Retinal pigment epithelial cell (primary cell): ENCODE measurements at regions not wholly inside any gene's neighbourhood (a gene's known extent, or its start where the extent isn't known, plus 50 kb on each side); places are given as distances from the start of the nearest gene placed in this dataset.

Source experiments
- DNase-seq: peaks from one replicate; pipeline ENCODE4 v3.0.0-alpha.2; 2010; ENCODE audit warnings: low read depth
- H3K4me3 ChIP-seq: 2 replicates; pipeline ENCODE4 v1.5.1; 2011; ENCODE audit warnings: mild to moderate bottlenecking, low read length, control low read depth, moderate library complexity
- CTCF ChIP-seq: conservative IDR thresholded peaks from 2 replicates; pipeline ENCODE4 v1.5.1; 2011; ENCODE audit warnings: low read depth, low read length, control low read depth, inconsistent platforms

DNA sequence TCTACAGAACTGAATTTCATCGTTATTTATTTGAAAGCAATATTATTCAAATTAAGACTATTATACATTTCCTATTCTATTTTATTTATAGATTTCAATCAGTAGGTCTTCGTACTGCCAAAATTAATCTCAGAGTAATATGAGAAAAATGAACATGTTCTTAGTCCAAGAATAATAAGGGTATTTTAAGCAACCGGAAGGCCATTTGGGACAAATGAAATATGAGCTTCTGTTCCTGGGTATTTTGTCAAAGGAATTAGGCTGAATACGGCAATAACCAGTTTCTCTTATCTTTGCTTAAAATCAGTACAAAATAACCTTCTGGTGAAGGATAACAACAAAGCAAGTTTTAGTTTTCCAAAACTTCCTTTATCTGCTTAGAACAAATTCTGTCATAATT is 410.3 kb upstream of the PRR16 start:
- no peak for DNase-seq
- no peak overlapping the region for H3K4me3 ChIP-seq
- no peak for TF ChIP-seq CTCF

GRCh38 chr5:120055858-120056257 is 408.2 kb upstream of the PRR16 start:
- DNase-seq = no peak
- no peak overlapping the region for H3K4me3 ChIP-seq
- peak; percentile 35 for TF ChIP-seq CTCF

DNA sequence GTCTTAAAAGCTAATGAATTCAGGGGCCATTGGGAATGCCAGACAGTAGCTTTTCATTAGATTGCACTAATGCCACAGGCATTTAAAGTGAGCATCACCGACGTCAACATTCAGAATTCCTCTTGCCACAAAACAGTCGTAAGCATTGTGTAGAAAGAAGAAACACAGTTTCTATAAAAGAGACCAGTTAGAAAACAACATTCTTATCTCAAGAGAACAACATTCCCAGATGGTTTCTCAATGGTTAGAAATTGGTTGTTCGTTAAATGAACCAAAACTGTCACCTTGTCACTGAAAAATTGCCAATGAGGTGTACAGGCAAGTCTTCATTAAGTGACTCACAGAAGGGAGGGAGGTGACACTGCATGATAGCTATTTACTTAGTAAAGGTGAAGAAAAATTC is 401.6 kb upstream of the PRR16 start:
- H3K4me3 ChIP-seq = no peak overlapping the region
- no peak for TF ChIP-seq CTCF
- no peak for DNase-seq

DNA sequence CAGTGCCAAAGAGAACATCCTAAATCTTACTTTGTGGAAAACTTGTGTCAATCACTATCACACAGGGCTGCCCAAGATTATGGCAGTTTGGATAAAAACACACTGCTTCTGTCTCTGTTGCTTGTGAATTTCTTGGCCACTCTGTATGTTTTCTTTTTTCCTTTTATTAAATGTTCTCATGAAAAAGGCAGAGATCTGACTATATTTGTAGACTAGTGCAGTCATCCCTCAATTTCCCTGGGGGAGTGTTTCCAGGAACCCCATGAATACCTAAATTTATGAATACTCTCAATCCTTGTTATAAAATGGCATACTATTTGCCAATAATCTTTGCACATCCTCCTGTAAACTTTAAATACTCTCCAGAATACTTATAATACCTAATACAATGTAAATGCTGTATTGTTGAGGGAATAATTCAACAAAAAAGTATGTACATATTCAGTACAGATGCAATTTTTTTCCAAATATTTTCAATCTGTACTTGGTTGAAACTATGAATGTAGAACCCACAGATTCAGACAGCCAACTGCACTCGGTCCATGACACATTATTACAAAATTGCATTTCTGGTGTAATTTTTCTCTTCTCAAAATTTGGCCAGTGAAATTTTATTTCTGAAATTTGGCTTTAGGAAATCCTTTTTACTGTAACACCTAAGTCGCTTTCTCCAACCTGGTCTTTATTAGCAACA is 391.9 kb upstream of the PRR16 start:
- TF ChIP-seq CTCF = no peak
- no peak for DNase-seq
- no peak overlapping the region for H3K4me3 ChIP-seq

- no peak for DNase-seq
- no peak for TF ChIP-seq CTCF
- H3K4me3 ChIP-seq = no peak overlapping the region
These were observed 390.4 kb upstream of the PRR16 start for GRCh38 chr5:120073722-120074121.

DNA sequence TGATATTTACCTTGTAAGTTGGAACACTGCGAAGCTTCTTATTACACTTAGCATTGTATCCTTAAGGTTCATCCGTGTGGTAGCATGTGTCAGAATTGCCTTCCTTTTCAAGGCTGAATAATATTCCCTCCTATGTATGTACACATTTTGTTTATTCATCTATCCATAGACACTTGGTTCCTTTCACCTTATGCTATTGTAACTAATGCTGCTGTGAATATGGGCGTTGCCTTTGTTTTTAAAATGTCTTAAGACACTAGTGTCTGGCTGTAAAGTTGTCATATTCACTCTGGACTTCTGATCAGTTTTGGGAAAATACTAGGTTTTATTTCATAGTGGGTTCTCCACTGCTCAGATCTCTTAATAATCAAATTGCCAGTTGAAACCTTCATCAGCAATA is 383.3 kb upstream of the PRR16 start:
- no peak for TF ChIP-seq CTCF
- H3K4me3 ChIP-seq = no peak overlapping the region
- no peak for DNase-seq

DNA sequence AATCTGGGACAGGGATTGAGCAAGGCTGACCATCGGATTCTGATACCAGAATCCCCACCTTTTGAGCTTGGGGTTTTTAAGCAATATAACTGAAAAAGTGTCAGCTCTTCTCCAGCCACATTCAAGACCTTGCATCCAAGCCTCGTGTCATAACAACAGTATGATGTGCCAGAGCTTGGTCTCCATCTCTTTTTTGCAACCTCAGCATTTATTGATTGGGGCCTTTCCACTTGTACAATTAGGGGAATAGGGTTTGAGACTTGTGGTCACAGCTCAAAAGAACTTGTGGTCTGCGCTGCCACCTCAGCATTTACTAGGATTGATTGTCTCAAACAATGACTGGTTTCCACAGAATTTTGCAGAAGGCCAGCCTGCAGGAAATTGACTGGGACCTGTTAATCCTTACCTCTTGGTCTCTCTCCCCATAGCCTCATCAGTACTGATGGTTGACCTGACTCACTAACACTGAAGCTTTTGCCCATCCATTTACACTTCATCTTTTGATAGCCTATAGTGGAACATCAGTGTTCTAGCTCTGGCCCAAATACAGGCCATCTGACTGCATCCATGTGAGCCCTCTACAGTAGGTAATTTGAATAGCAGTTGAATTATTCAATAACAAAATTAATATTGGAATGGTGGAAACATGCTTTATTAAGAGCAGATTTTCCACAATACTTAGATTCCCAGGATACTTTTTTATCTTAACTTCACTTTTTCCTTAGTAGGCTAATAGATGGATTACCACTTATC is 381.6 kb upstream of the PRR16 start:
- peak; percentile 13 for TF ChIP-seq CTCF
- DNase-seq = no peak
- no peak overlapping the region for H3K4me3 ChIP-seq
